ENCODE measurements at regions not wholly inside any gene's neighbourhood (a gene's known extent, or its start where the extent isn't known, plus 50 kb on each side); places are given as distances from the start of the nearest gene placed in this dataset.

GRCh38 chr21:32132409-32132808 lies 146.4 kb downstream of the MIS18A start:
- no peak for DNase-seq

- DNase-seq: no peak
Measured at GRCh38 chr21:32131960-32132359, 146.9 kb downstream of the MIS18A start.

GRCh38 chr21:32131164-32131563 lies 147.7 kb downstream of the MIS18A start:
- no peak for DNase-seq

GRCh38 chr21:32130031-32130891 lies 148.6 kb downstream of the MIS18A start:
- DNase-seq: no peak

- no peak for DNase-seq
Measured at GRCh38 chr21:32127081-32127480, 151.8 kb downstream of the MIS18A start.

- no peak for DNase-seq
Measured at GRCh38 chr21:32122082-32122481, 156.8 kb downstream of the MIS18A start.

GRCh38 chr21:32120230-32120629 lies 158.6 kb downstream of the MIS18A start:
- DNase-seq: no peak

- DNase-seq: no peak
Measured at GRCh38 chr21:32119811-32120210, 159.0 kb downstream of the MIS18A start.

- DNase-seq: no peak
Measured at GRCh38 chr21:32119389-32119788, 159.5 kb downstream of the MIS18A start.

- no peak for DNase-seq
Measured at GRCh38 chr21:32114419-32115035, 164.3 kb downstream of the MIS18A start.

GRCh38 chr21:32113486-32113885 lies 165.4 kb downstream of the MIS18A start:
- DNase-seq: no peak

GRCh38 chr21:32112195-32112594 lies 166.7 kb downstream of the MIS18A start:
- DNase-seq: no peak

- no peak for DNase-seq
Measured at GRCh38 chr21:32108566-32108965, 170.3 kb downstream of the MIS18A start.

- no peak for DNase-seq
Measured at GRCh38 chr21:32103361-32103760, 175.5 kb downstream of the MIS18A start.

- no peak for DNase-seq
Measured at GRCh38 chr21:32102426-32102825, 176.4 kb downstream of the MIS18A start.

GRCh38 chr21:32101277-32101676 lies 177.6 kb downstream of the MIS18A start:
- DNase-seq: no peak

GRCh38 chr21:32100423-32100822 lies 178.4 kb downstream of the MIS18A start:
- DNase-seq: no peak

GRCh38 chr21:32099812-32100416 lies 178.9 kb downstream of the MIS18A start:
- no peak for DNase-seq

GRCh38 chr21:32096411-32096810 lies 182.4 kb downstream of the MIS18A start:
- peak; percentile 20 for DNase-seq

- no peak for DNase-seq
Measured at GRCh38 chr21:32094804-32095203, 184.0 kb downstream of the MIS18A start.

- no peak for DNase-seq
Measured at GRCh38 chr21:32093646-32094462, 185.0 kb downstream of the MIS18A start.

- DNase-seq: no peak
Measured at GRCh38 chr21:32090956-32091355, 187.9 kb downstream of the MIS18A start.

GRCh38 chr21:32089766-32090165 lies 189.1 kb downstream of the MIS18A start:
- no peak for DNase-seq

Measured in activated CD4-positive, alpha-beta T cell treated with anti-CD3 and anti-CD28 coated beads, Interleukin-10, Interleukin-2, amounts not matched to agents 100 ng/mL and 50 ng/mL, durations not matched to agents 16 hours and 8 hours (primary cell).